ENCODE measurements at regions not wholly inside any gene's neighbourhood (a gene's known extent, or its start where the extent isn't known, plus 50 kb on each side); places are given as distances from the start of the nearest gene placed in this dataset.

DNA sequence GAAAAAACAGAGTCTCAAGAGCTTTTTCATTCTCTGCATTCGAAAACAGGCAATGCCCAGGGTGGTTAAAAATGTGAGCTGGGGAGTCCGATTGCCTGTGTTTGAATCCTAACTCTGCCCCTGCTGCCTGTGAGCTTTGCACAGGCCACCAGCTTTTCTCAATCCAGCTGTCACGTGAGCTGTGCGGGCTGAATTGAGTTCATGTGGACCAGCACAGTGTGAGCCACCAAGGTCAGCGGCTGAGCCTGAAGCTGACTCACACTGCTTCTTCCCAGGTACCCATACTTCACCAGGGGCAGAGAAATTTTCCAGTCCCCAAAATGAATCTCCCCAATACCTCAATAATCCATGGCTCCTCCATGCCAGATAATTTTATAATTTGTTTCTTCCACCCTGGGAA, 64.4 kb upstream of the SLCO3A1 start:
- intact Hi-C loops (cut with DNase I), result no loop called here
- 63% methylated on average over 5 of the region's 5 CpGs for WGBS (ENCODE audit: insufficient coverage, low coverage, low lambda C conversion rate, missing lambda C conversion rate)

DNA sequence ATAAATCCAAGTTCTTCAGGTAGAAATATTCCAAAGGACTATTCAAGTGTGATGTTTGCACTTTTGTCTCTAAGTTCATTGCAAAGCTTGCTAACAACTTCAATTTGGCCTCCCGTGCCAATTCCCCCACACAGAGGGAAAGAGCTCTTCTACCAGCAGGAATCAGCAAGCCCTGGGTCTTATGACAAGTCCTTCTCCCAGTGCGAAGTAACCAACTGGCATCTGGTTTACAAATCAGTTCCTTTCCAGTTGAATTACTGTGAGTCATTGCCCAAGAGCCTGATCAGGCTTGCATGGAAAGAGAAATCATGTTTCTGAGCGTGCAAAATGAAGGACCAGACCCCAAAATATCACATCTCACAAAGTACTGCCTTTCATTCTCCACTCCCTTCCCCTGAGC, 62.7 kb upstream of the SLCO3A1 start:
- H3K4me3 ChIP-seq, result no peak overlapping the region
- no peaks in the 10 kb centered on the region for H3K36me3 ChIP-seq
- no peak for ATAC-seq
- 80% methylated on average over 2 of the region's 3 CpGs for WGBS (ENCODE audit: insufficient coverage, low coverage, low lambda C conversion rate, missing lambda C conversion rate)
- H3K27ac ChIP-seq, result no peak overlapping the region
- H3K4me1 ChIP-seq, result no peaks in the 10 kb centered on the region
- intact Hi-C loops (cut with DNase I), result no loop called here
- TF ChIP-seq CTCF (IDR thresholded peaks at IDR 0.05) (no peak), POLR2A (IDR thresholded peaks at IDR 0.05) (no peak)
- no peaks in the 10 kb centered on the region for H3K9me3 ChIP-seq
- no peak for DNase-seq
- H3K27me3 ChIP-seq, result no peaks in the 10 kb centered on the region

More for the DNA sequence above, 64.4 kb upstream of the SLCO3A1 start:
- Histone ChIP-seq H3K27me3 (no peaks in the 10 kb centered on the region), H3K36me3 (no peaks in the 10 kb centered on the region), H3K4me1 (no peaks in the 10 kb centered on the region), H3K27ac (no peak overlapping the region), H3K4me3 (no peak overlapping the region), H3K9me3 (no peaks in the 10 kb centered on the region)
- ATAC-seq, result no peak
- no peak for DNase-seq
- TF ChIP-seq CTCF (IDR thresholded peaks at IDR 0.05), result no peak
- TF ChIP-seq POLR2A (IDR thresholded peaks at IDR 0.05), result no peak

- Histone ChIP-seq H3K4me1 (no peaks in the 10 kb centered on the region), H3K27ac (no peak overlapping the region), H3K27me3 (no peaks in the 10 kb centered on the region), H3K4me3 (no peak overlapping the region), H3K9me3 (no peaks in the 10 kb centered on the region), H3K36me3 (no peaks in the 10 kb centered on the region)
- ATAC-seq, result no peak
- DNase-seq, result no peak
- 90% methylated on average over 6 of the region's 6 CpGs for WGBS (ENCODE audit: insufficient coverage, low coverage, low lambda C conversion rate, missing lambda C conversion rate)
- intact Hi-C loops (cut with DNase I), result no loop called here
- TF ChIP-seq POLR2A (IDR thresholded peaks at IDR 0.05), result no peak
- TF ChIP-seq CTCF (IDR thresholded peaks at IDR 0.05), result no peak
Measured at GRCh38 chr15:91793771-91794170, 59.7 kb upstream of the SLCO3A1 start.

- no peaks in the 10 kb centered on the region for H3K9me3 ChIP-seq
- ATAC-seq, result no peak
- DNase-seq, result no peak
- TF ChIP-seq CTCF (IDR thresholded peaks at IDR 0.05) (no peak), POLR2A (IDR thresholded peaks at IDR 0.05) (no peak)
- no peaks in the 10 kb centered on the region for H3K36me3 ChIP-seq
- H3K4me3 ChIP-seq, result no peak overlapping the region
- H3K27ac ChIP-seq, result no peak overlapping the region
- 25% methylated on average over 1 of the region's 1 CpG for WGBS (ENCODE audit: insufficient coverage, low coverage, low lambda C conversion rate, missing lambda C conversion rate)
- H3K4me1 ChIP-seq, result no peaks in the 10 kb centered on the region
- no peaks in the 10 kb centered on the region for H3K27me3 ChIP-seq
- intact Hi-C loops (cut with DNase I), result no loop called here
Measured at GRCh38 chr15:91795235-91795634, 58.3 kb upstream of the SLCO3A1 start.
